ENCODE measurements at regions not wholly inside any gene's neighbourhood (a gene's known extent, or its start where the extent isn't known, plus 50 kb on each side); places are given as distances from the start of the nearest gene placed in this dataset.

- DNase-seq (ENCODE audit: low spot score), result no peak
- no peak for TF ChIP-seq CTCF (conservative IDR thresholded peaks at IDR 0.05; ENCODE audit: low read depth)
- POLR2A ChIA-PET (ENCODE audit: low non-redundant PET), result no interaction called here
- CTCF ChIA-PET, result interaction anchor here (0.6 to 0.7 kb wide), 3 partner anchors 114 to 1750 kb away, joined by 3 read pairs; no protein-coding TSS in a partner anchor
- no peak overlapping the region for H3K27ac ChIP-seq
These were observed 465.8 kb downstream of the ARL4A start for GRCh38 chr7:13153266-13153665.

- no peak for DNase-seq (ENCODE audit: low spot score)
- ChIA-PET CTCF (interaction anchor here (0.7 kb wide), 1 partner anchor 113 kb away, joined by 3 read pairs; no protein-coding TSS in a partner anchor), POLR2A (ENCODE audit: low non-redundant PET) (no interaction called here)
- no peak for TF ChIP-seq CTCF (conservative IDR thresholded peaks at IDR 0.05; ENCODE audit: low read depth)
- no peak overlapping the region for H3K27ac ChIP-seq
These were observed 466.3 kb downstream of the ARL4A start for GRCh38 chr7:13153742-13154141.

GRCh38 chr7:13155188-13155587, 467.8 kb downstream of the ARL4A start:
- no peak for TF ChIP-seq CTCF (conservative IDR thresholded peaks at IDR 0.05; ENCODE audit: low read depth)
- CTCF ChIA-PET, result no interaction called here
- H3K27ac ChIP-seq, result no peak overlapping the region
- POLR2A ChIA-PET (ENCODE audit: low non-redundant PET), result no interaction called here
- no peak for DNase-seq (ENCODE audit: low spot score)

- CTCF ChIA-PET, result interaction anchor here (0.8 kb wide), 1 partner anchor 392 kb away, joined by 5 read pairs; no protein-coding TSS in a partner anchor
- DNase-seq (ENCODE audit: low spot score), result no peak
- TF ChIP-seq CTCF (conservative IDR thresholded peaks at IDR 0.05; ENCODE audit: low read depth), result no peak
- POLR2A ChIA-PET (ENCODE audit: low non-redundant PET), result no interaction called here
- H3K27ac ChIP-seq, result no peak overlapping the region
These were observed 471.6 kb downstream of the ARL4A start for GRCh38 chr7:13159003-13159402.

GRCh38 chr7:13159467-13160184, 472.2 kb downstream of the ARL4A start:
- ChIA-PET CTCF (interaction anchor here (0.5 to 0.8 kb wide), 2 partner anchors 33 to 391 kb away, joined by 3 to 5 read pairs; no protein-coding TSS in a partner anchor), POLR2A (ENCODE audit: low non-redundant PET) (no interaction called here)
- no peak overlapping the region for H3K27ac ChIP-seq
- DNase-seq (ENCODE audit: low spot score), result no peak
- TF ChIP-seq CTCF (conservative IDR thresholded peaks at IDR 0.05; ENCODE audit: low read depth), result no peak

GRCh38 chr7:13161125-13161524, 473.7 kb downstream of the ARL4A start:
- no peak overlapping the region for H3K27ac ChIP-seq
- ChIA-PET POLR2A (ENCODE audit: low non-redundant PET) (no interaction called here), CTCF (no interaction called here)
- DNase-seq (ENCODE audit: low spot score), result no peak
- no peak for TF ChIP-seq CTCF (conservative IDR thresholded peaks at IDR 0.05; ENCODE audit: low read depth)

All from RWPE1 (cell line).